HUES64 (cell line): ENCODE measurements at regions not wholly inside any gene's neighbourhood (a gene's known extent, or its start where the extent isn't known, plus 50 kb on each side); places are given as distances from the start of the nearest gene placed in this dataset.
"Not testable (repeated sequence)": the region's sequence is repeated elsewhere in the genome, so short reads cannot be mapped to it uniquely, and the experiment has no call there.

Source experiments
- H3K27ac ChIP-seq: 2 replicates; pipeline ENCODE4 v1.7.0; 2013; ENCODE audit warnings: low read depth, low read length, inconsistent platforms
- H3K27me3 ChIP-seq: 2 replicates; pipeline ENCODE4 v1.6.1; 2013; ENCODE audit warnings: mild to moderate bottlenecking, low read length; ENCODE audit not compliant: insufficient read depth
- H3K36me3 ChIP-seq: 2 replicates; pipeline ENCODE4 v1.6.1; 2013; ENCODE audit warnings: mild to moderate bottlenecking, low read length; ENCODE audit not compliant: insufficient read depth
- H3K4me1 ChIP-seq: 2 replicates; pipeline ENCODE4 v1.6.1; 2013; ENCODE audit warnings: mild to moderate bottlenecking, low read length, moderate library complexity; ENCODE audit not compliant: insufficient read depth
- H3K4me3 ChIP-seq: 2 replicates; pipeline ENCODE4 v1.5.1; 2013; ENCODE audit warnings: mild to moderate bottlenecking, low read length, moderate library complexity
- H3K9ac ChIP-seq: 2 replicates; pipeline ENCODE4 v1.6.1; 2013; ENCODE audit warnings: mild to moderate bottlenecking, low read depth, low read length
- H3K9me3 ChIP-seq: 2 replicates; pipeline ENCODE4 v1.6.1; 2013; ENCODE audit warnings: low read depth, low read length; ENCODE audit not compliant: insufficient read depth
- WGBS: fragments of 150-250, 120-280 bp; methylation state at CpG from one replicate; pipeline ENCODE4 v1.1.7; 2013; ENCODE audit warnings: missing lambda C conversion rate; 5-methylcytosine and 5-hydroxymethylcytosine counted together

- no peaks in the 10 kb centered on the region for H3K9me3 ChIP-seq
- no peak overlapping the region for H3K27ac ChIP-seq
- no peaks in the 10 kb centered on the region for H3K4me1 ChIP-seq
- H3K36me3 ChIP-seq = no peaks in the 10 kb centered on the region
- no peak overlapping the region for H3K4me3 ChIP-seq
- WGBS = 91% methylated on average over 1 of the region's 2 CpGs
- no peaks in the 10 kb centered on the region for H3K27me3 ChIP-seq
- no peak overlapping the region for H3K9ac ChIP-seq
Observed at GRCh38 chr12:74370608-74371216, 166.9 kb upstream of the ATXN7L3B start.

DNA sequence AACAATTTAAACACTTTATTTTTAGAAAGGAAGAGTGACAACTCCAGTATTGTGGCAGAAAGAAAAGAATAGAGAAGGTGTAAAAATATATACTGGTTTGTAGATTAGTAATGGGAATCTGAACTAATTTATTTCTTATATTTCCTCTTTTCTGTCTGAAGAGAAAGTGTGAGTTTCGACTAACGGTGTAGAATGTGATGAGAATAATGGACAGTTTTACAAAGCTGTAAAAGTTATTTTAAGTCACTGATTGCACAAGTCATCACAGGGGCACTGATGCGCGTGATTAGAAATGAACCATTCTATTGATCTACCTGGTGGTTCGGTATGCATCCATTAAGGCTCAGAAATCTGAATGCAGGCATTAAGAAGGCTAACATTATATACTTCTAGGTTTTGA, 158.5 kb upstream of the ATXN7L3B start:
- H3K9me3 ChIP-seq = no peaks in the 10 kb centered on the region
- no peaks in the 10 kb centered on the region for H3K27me3 ChIP-seq
- no peak overlapping the region for H3K4me3 ChIP-seq
- no peak overlapping the region for H3K9ac ChIP-seq
- 94% methylated on average over 5 of the region's 5 CpGs for WGBS
- H3K27ac ChIP-seq = no peak overlapping the region
- H3K4me1 ChIP-seq = no peaks in the 10 kb centered on the region
- H3K36me3 ChIP-seq = no peaks in the 10 kb centered on the region

GRCh38 chr12:74381958-74382357, 155.7 kb upstream of the ATXN7L3B start:
- Histone ChIP-seq H3K27ac (no peak overlapping the region), H3K27me3 (no peaks in the 10 kb centered on the region), H3K4me3 (no peak overlapping the region), H3K4me1 (no peaks in the 10 kb centered on the region), H3K9ac (no peak overlapping the region), H3K36me3 (no peaks in the 10 kb centered on the region), H3K9me3 (no peaks in the 10 kb centered on the region)
- 96% methylated on average over 2 of the region's 2 CpGs for WGBS

DNA sequence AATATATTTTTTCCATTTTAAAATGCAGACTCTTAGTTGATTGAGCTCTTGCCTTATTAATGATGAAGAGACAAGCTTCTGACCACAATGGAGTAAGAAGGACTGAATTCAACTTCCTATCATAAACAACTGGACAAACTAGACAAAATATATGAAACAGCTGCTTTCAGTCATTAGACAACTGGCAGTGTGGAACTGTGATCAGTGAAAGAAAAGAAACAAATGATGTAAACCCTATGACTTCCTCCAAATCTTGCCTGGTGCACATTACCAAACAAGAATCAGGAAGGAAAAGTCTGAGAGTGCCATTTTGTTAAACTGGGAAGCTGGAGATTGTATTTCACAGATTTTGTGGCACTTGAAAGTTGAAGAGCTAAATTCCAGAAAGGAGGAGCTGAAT, 154.7 kb upstream of the ATXN7L3B start:
- no peaks in the 10 kb centered on the region for H3K9me3 ChIP-seq
- no peak overlapping the region for H3K4me3 ChIP-seq
- no peaks in the 10 kb centered on the region for H3K27me3 ChIP-seq
- H3K36me3 ChIP-seq = no peaks in the 10 kb centered on the region
- H3K4me1 ChIP-seq = no peaks in the 10 kb centered on the region
- no peak overlapping the region for H3K27ac ChIP-seq
- H3K9ac ChIP-seq = no peak overlapping the region

DNA sequence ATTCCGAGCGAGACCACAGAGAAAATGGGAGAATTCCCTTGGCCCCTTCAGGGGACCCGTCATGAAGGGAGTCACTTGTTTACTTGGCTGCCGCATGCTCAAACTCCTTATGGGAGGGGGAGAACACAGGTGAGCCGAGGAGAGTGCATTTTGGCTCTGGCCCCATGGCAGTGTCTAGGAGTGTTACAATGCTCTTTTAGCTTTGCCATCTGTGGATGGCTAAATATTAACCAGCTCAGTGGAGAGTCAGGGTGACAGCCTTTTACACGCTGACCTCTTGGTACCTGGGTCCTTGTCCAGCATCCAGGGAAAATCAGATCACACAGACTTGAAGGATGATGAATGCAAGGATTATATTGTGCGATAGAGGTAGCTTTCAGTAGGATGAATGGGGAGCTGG, 146.4 kb upstream of the ATXN7L3B start:
- 94% methylated on average over 7 of the region's 7 CpGs for WGBS
- H3K9ac ChIP-seq = no peak overlapping the region
- no peak overlapping the region for H3K4me3 ChIP-seq
- no peaks in the 10 kb centered on the region for H3K9me3 ChIP-seq
- no peaks in the 10 kb centered on the region for H3K4me1 ChIP-seq
- H3K36me3 ChIP-seq = no peaks in the 10 kb centered on the region
- H3K27me3 ChIP-seq = no peaks in the 10 kb centered on the region
- H3K27ac ChIP-seq = no peak overlapping the region

DNA sequence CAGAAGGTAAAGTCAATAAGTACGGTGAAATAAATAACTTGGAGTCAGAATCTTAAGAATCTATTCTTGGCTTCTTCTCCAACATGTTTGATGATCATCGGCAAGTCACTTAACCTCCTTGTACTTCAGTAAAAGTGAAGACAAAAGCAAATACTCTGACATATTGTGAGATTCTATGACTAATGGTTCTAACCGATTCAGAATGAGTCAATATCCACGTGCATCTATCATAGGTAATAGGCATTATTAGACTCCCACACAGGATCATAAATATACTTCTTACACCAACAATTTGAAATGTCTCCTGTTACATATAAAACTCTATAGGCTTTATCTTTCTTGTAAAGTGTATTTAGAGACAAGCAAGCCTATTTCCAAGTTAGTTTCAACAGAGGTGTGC, 144.4 kb upstream of the ATXN7L3B start:
- 97% methylated on average over 4 of the region's 4 CpGs for WGBS
- Histone ChIP-seq H3K27me3 (no peaks in the 10 kb centered on the region), H3K9ac (no peak overlapping the region), H3K27ac (no peak overlapping the region), H3K36me3 (no peaks in the 10 kb centered on the region), H3K4me3 (no peak overlapping the region), H3K9me3 (no peaks in the 10 kb centered on the region), H3K4me1 (no peaks in the 10 kb centered on the region)

GRCh38 chr12:74394647-74395046, 143.0 kb upstream of the ATXN7L3B start:
- H3K4me3 ChIP-seq = no peak overlapping the region
- H3K4me1 ChIP-seq = no peaks in the 10 kb centered on the region
- H3K9ac ChIP-seq = no peak overlapping the region
- no peak overlapping the region for H3K27ac ChIP-seq
- WGBS = 100% methylated on average over 1 of the region's 1 CpG
- H3K36me3 ChIP-seq = no peaks in the 10 kb centered on the region
- no peaks in the 10 kb centered on the region for H3K27me3 ChIP-seq
- no peaks in the 10 kb centered on the region for H3K9me3 ChIP-seq

GRCh38 chr12:74401035-74401434, 136.6 kb upstream of the ATXN7L3B start:
- no peaks in the 10 kb centered on the region for H3K9me3 ChIP-seq
- no peaks in the 10 kb centered on the region for H3K27me3 ChIP-seq
- no peak overlapping the region for H3K4me3 ChIP-seq
- no peaks in the 10 kb centered on the region for H3K36me3 ChIP-seq
- WGBS = 100% methylated on average over 1 of the region's 2 CpGs
- no peak overlapping the region for H3K9ac ChIP-seq
- H3K27ac ChIP-seq = no peak overlapping the region
- no peaks in the 10 kb centered on the region for H3K4me1 ChIP-seq

- Histone ChIP-seq H3K27me3 (no peaks in the 10 kb centered on the region), H3K9ac (no peak overlapping the region), H3K27ac (no peak overlapping the region), H3K4me1 (no peaks in the 10 kb centered on the region), H3K36me3 (no peaks in the 10 kb centered on the region), H3K4me3 (no peak overlapping the region), H3K9me3 (no peaks in the 10 kb centered on the region)
- WGBS = 92% methylated on average over 2 of the region's 3 CpGs
Observed at GRCh38 chr12:74401966-74402365, 135.7 kb upstream of the ATXN7L3B start.

- WGBS = 97% methylated on average over 12 of the region's 12 CpGs
- not testable (repeated sequence) for H3K27ac ChIP-seq, H3K9me3 ChIP-seq, H3K27me3 ChIP-seq, H3K36me3 ChIP-seq, H3K4me3 ChIP-seq, H3K4me1 ChIP-seq, H3K9ac ChIP-seq
Observed at GRCh38 chr12:74403221-74403470, 134.5 kb upstream of the ATXN7L3B start.

DNA sequence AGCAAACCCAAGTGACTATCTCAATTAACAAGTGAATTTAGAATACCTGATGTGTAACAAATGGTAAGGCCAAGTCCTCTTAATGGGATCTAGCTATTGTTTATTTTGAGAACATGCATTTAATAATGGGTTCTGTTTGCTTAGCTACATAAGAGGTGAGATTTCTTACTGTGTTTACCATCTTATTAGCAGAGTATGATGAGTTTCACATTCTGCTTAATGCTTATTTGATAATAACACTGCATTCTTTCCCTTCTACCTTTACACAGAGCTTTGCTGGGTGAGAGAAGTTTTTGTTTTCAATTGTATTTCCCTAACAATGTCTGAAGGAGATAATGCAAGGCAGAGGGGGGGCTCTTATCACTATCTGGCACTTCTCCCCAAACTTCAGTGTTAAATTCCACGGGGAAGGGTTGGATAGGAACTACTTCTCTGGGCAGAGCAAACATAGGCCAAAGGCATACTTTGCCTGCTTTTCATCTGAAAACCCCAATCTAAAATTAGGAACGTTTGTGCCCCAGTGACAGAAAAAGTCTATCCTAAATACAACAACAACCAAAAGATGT, 129.0 kb upstream of the ATXN7L3B start:
- Histone ChIP-seq H3K4me1 (peaks cover 15% of the 10 kb centered on the region), H3K9me3 (no peaks in the 10 kb centered on the region), H3K4me3 (no peak overlapping the region), H3K9ac (no peak overlapping the region), H3K36me3 (no peaks in the 10 kb centered on the region), H3K27me3 (no peaks in the 10 kb centered on the region), H3K27ac (peak overlapping the region; percentile 7; the same call in 1 of the 2 replicates)
- WGBS = 22% methylated on average over 1 of the region's 2 CpGs

- Histone ChIP-seq H3K36me3 (no peaks in the 10 kb centered on the region), H3K9ac (no peak overlapping the region), H3K4me1 (peaks cover 15% of the 10 kb centered on the region), H3K9me3 (no peaks in the 10 kb centered on the region), H3K27me3 (no peaks in the 10 kb centered on the region), H3K4me3 (no peak overlapping the region), H3K27ac (no peak overlapping the region)
- no CpG with 5 or more reads among the region's 2 CpGs for WGBS
Observed at GRCh38 chr12:74412606-74413230, 124.9 kb upstream of the ATXN7L3B start.
